Lower lobe of right lung (tissue), 2 donors: ENCODE measurements at regions not wholly inside any gene's neighbourhood (a gene's known extent, or its start where the extent isn't known, plus 50 kb on each side); places are given as distances from the start of the nearest gene placed in this dataset.

ENCODE experiments used
- ATAC-seq, 2 donors: fragments of 200-7000 bp; cut with Tn5 transposase; one replicate each; pipeline ENCODE4 v1.9.1; 2020 to 2022; ENCODE audit warnings: mild to moderate bottlenecking in 2 of 2, moderate library complexity in 2 of 2
- DNase-seq: peaks from one replicate; pipeline ENCODE4 v3.0.0-alpha.2; 2020
- H3K27ac ChIP-seq: fragments of 200-600 bp; one replicate; pipeline ENCODE4 v1.8.0; 2022
- H3K27me3 ChIP-seq: fragments of 200-600 bp; one replicate; pipeline ENCODE4 v1.8.0; 2022; ENCODE audit warnings: low read depth
- H3K36me3 ChIP-seq: fragments of 200-600 bp; one replicate; pipeline ENCODE4 v1.8.0; 2022; ENCODE audit warnings: mild to moderate bottlenecking
- H3K4me1 ChIP-seq: fragments of 200-600 bp; one replicate; pipeline ENCODE4 v1.8.0; 2022
- H3K4me3 ChIP-seq: fragments of 200-600 bp; one replicate; pipeline ENCODE4 v1.8.0; 2022; ENCODE audit warnings: mild to moderate bottlenecking
- H3K9me3 ChIP-seq: fragments of 200-600 bp; one replicate; pipeline ENCODE4 v1.8.0; 2022
- intact Hi-C: fragments of 100-400 bp; cut with DNase I; formaldehyde crosslinking; loops from one replicate; pipeline ENCODE4 v1.11.0; 2022
- TF ChIP-seq, protein P1 (sequence below): fragments of 200-600 bp; IDR thresholded peaks from one replicate; pipeline ENCODE4 v1.8.0; 2022; ENCODE audit warnings: antibody characterized with exemption, mild to moderate bottlenecking
- donor health status: DM: no; HTN: yes; CAD: no; lungs with severe emphysema.

DNA sequence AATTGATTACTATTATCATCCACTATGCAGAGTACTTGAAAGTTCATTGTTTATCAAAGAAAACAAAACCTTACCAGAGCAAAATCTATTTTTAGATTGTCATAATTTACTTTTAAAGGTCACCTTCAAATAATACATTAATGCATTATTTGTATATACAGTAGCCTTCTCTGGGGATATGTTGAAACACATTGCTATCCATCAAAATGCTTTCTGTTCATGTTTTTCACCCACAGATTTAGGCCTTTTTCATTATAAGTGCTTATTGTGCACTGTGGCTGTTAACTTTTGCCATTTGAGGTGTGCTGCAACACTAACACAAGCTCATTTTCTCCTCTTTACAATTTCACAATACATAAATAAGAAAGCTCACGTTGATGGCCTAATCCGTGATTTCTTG, 74.1 kb upstream of the ANKRD50 start:
- no peaks in the 10 kb centered on the region for H3K36me3 ChIP-seq
- DNase-seq, result no peak
- no peak overlapping the region for H3K27ac ChIP-seq
- intact Hi-C loops, result no loop called here
- ATAC-seq, result no peak
- no peaks in the 10 kb centered on the region for H3K4me1 ChIP-seq
- H3K27me3 ChIP-seq, result no peaks in the 10 kb centered on the region
- no peaks in the 10 kb centered on the region for H3K9me3 ChIP-seq
- TF ChIP-seq, protein P1, sequence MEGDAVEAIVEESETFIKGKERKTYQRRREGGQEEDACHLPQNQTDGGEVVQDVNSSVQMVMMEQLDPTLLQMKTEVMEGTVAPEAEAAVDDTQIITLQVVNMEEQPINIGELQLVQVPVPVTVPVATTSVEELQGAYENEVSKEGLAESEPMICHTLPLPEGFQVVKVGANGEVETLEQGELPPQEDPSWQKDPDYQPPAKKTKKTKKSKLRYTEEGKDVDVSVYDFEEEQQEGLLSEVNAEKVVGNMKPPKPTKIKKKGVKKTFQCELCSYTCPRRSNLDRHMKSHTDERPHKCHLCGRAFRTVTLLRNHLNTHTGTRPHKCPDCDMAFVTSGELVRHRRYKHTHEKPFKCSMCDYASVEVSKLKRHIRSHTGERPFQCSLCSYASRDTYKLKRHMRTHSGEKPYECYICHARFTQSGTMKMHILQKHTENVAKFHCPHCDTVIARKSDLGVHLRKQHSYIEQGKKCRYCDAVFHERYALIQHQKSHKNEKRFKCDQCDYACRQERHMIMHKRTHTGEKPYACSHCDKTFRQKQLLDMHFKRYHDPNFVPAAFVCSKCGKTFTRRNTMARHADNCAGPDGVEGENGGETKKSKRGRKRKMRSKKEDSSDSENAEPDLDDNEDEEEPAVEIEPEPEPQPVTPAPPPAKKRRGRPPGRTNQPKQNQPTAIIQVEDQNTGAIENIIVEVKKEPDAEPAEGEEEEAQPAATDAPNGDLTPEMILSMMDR, result no peak
- H3K4me3 ChIP-seq, result no peak overlapping the region

DNA sequence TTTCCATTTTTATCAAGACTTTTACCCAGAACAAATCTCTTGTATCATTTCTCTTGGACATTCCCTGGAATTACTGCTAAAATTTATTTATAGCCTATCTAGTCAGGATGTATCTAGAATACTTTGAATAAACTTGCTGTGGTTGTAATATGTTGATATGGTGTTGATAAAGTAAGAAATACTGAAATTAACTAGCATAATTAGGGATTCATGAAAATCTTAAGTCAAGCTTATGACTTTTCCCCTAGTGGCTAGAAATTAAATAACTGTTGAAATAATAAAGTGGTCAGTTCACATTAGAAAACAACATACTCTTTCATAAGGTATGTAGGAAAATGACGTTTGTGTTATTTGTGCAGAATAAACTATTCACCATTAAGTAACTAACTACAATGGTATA, 73.1 kb upstream of the ANKRD50 start:
- intact Hi-C loops, result no loop called here
- no peaks in the 10 kb centered on the region for H3K9me3 ChIP-seq
- H3K27ac ChIP-seq, result no peak overlapping the region
- no peak overlapping the region for H3K4me3 ChIP-seq
- no peaks in the 10 kb centered on the region for H3K36me3 ChIP-seq
- DNase-seq (no peak), ATAC-seq (no peak)
- TF ChIP-seq, protein P1, result no peak
- H3K4me1 ChIP-seq, result no peaks in the 10 kb centered on the region
- H3K27me3 ChIP-seq, result no peaks in the 10 kb centered on the region

DNA sequence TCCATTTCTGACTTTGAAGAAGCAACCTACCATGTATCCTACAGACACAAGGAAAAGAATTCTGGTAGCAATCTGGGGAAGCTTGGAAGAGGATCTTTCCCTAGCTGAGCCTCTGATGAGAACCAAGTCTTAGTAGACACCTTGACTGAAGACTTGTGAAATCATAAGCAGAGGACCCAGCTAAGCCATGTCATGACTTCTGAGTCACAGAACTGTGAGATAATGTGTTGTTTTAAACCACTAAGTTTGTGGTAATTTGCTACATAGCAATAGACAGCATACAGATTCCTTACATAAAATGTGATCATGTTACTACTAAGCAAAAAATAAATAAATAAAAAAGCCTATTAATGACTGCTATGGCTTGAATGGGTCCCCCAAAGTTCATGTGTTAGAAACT, 71.3 kb upstream of the ANKRD50 start:
- Histone ChIP-seq H3K36me3 (no peaks in the 10 kb centered on the region), H3K9me3 (no peaks in the 10 kb centered on the region), H3K27me3 (no peaks in the 10 kb centered on the region), H3K27ac (no peak overlapping the region), H3K4me3 (no peak overlapping the region), H3K4me1 (no peaks in the 10 kb centered on the region)
- intact Hi-C loops, result no loop called here
- ATAC-seq, result no peak
- DNase-seq, result no peak
- TF ChIP-seq, protein P1, result no peak

DNA sequence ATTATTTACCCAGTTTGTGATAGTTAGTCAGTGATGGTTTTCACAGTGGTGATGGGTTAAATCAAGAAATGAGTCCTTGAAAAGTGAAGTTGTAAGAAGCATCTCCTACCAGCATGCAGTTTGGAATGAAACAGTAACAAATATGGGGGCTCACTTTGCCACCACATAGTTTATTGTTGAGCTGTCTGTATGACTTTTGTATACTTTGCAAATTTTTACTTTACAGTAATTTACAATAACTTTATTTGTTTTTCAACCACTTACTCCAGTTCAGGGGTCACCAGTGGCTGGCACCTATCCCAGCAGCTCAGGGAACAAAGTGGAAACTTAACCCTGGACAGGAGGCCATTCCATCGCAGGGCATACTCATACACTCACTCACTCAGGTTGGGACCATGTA, 64.5 kb upstream of the ANKRD50 start:
- no peaks in the 10 kb centered on the region for H3K27me3 ChIP-seq
- no peaks in the 10 kb centered on the region for H3K36me3 ChIP-seq
- TF ChIP-seq, protein P1, result no peak
- DNase-seq (no peak), ATAC-seq (no peak)
- H3K4me1 ChIP-seq, result no peaks in the 10 kb centered on the region
- H3K4me3 ChIP-seq, result no peak overlapping the region
- intact Hi-C loops, result no loop called here
- H3K9me3 ChIP-seq, result no peaks in the 10 kb centered on the region
- H3K27ac ChIP-seq, result no peak overlapping the region

DNA sequence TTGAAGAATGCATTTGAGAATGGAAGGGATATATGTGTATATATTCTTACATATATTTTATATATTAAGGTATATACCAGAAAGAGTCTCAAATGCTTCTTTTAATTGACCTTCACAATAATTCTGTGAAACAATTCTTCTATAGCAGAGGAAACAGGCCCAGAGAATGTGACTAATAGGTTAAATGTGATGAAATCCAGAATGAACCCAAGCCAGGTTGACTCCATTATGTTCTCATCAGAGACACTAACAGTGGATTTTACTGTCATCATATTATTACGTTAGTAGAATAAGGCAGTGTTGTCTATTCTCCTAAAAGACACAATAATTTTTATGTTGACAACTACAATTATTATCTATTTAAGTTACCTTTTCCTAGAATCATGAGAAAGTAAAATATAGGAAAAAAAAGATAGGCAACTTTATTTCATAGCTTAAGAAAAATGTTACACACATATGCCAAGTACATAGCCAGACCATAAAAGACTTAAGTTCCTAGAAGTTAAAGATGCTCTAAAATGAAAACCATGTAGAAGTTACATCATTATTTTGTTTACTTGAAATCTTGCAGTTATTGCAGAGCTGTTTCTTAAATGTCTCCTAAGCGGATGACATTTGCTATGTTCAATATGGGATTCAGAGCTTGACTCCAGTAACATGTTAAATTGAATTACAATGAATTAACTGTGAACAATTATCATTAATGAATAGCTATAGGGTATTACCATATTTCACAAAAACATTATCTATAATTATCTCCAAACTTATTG, 56.2 kb upstream of the ANKRD50 start:
- intact Hi-C loops, result no loop called here
- no peak for DNase-seq
- H3K36me3 ChIP-seq, result no peaks in the 10 kb centered on the region

More for the DNA sequence above, 56.2 kb upstream of the ANKRD50 start:
- ATAC-seq, result no peak
- Histone ChIP-seq H3K4me1 (no peaks in the 10 kb centered on the region), H3K27ac (no peak overlapping the region), H3K4me3 (no peak overlapping the region), H3K9me3 (no peaks in the 10 kb centered on the region), H3K27me3 (no peaks in the 10 kb centered on the region)
- TF ChIP-seq, protein P1, result no peak
